ENCODE measurements at regions not wholly inside any gene's neighbourhood (a gene's known extent, or its start where the extent isn't known, plus 50 kb on each side); places are given as distances from the start of the nearest gene placed in this dataset.

GRCh38 chr5:86439593-86440110, 178.1 kb upstream of the COX7C start:
- BruUV-seq (replicated peaks), result no TSS peak
- POLR2A ChIA-PET, result no interaction called here
- no peaks in the 10 kb centered on the region for H3K36me3 ChIP-seq (ENCODE audit: control insufficient read depth, insufficient read depth, low read length)
- no peaks in the 10 kb centered on the region for H3K27me3 ChIP-seq (ENCODE audit: control insufficient read depth, insufficient read depth, low read length)
- no peaks in the 10 kb centered on the region for H3K4me1 ChIP-seq (ENCODE audit: control insufficient read depth, insufficient read depth, low read length)
- no peak for DNase-seq (ENCODE audit: low read depth, low spot score)
- CTCF ChIA-PET, result no interaction called here
- H3K27ac ChIP-seq (ENCODE audit: low read length), result no peak overlapping the region
- in situ Hi-C loops (cut with HindIII; ENCODE audit: low pct_unique_long_range_greater_than_20kb, low sequenced_read_pairs) (no loop called here), intact Hi-C loops (cut with micrococcal nuclease; ENCODE audit: unreplicated experiment) (no loop called here)
- no peaks in the 10 kb centered on the region for H3K9me3 ChIP-seq (ENCODE audit: control insufficient read depth, insufficient read depth, low read depth, low read length)
- no peak for TF ChIP-seq CTCF (IDR thresholded peaks at IDR 0.05)
- ATAC-seq, result no peak
- no peak overlapping the region for H3K4me3 ChIP-seq (ENCODE audit: low read depth in 2 of 2, low read length in 2 of 2)

- BruUV-seq (replicated peaks), result no TSS peak
- intact Hi-C loops (cut with micrococcal nuclease; ENCODE audit: unreplicated experiment), result no loop called here
- TF ChIP-seq TCF7L2 (IDR thresholded peaks at IDR 0.05; ENCODE audit: low read depth, low read length) (no peak), CTCF (IDR thresholded peaks at IDR 0.05) (no peak), SIN3A (IDR thresholded peaks at IDR 0.05; ENCODE audit: borderline replicate concordance, insufficient read depth, low read depth, low read length) (no peak)
- CTCF ChIA-PET, result no interaction called here
- Histone ChIP-seq H3K4me1 (ENCODE audit: control insufficient read depth, insufficient read depth, low read length) (no peaks in the 10 kb centered on the region), H3K27me3 (ENCODE audit: control insufficient read depth, insufficient read depth, low read length) (no peaks in the 10 kb centered on the region), H3K27ac (ENCODE audit: low read length) (no peak overlapping the region), H3K4me3 (ENCODE audit: low read depth in 2 of 2, low read length in 2 of 2) (no peak overlapping the region), H3K36me3 (ENCODE audit: control insufficient read depth, insufficient read depth, low read length) (no peaks in the 10 kb centered on the region), H3K9me3 (ENCODE audit: control insufficient read depth, insufficient read depth, low read depth, low read length) (no peaks in the 10 kb centered on the region)
- in situ Hi-C loops (cut with HindIII; ENCODE audit: low pct_unique_long_range_greater_than_20kb, low sequenced_read_pairs), result no loop called here
- DNase-seq (ENCODE audit: low read depth, low spot score), result no peak
- POLR2A ChIA-PET, result no interaction called here
- ATAC-seq, result no peak
Observed at GRCh38 chr5:86442036-86442745, 175.6 kb upstream of the COX7C start.

GRCh38 chr5:86447362-86447761, 170.4 kb upstream of the COX7C start:
- BruUV-seq (replicated peaks), result no TSS peak
- Histone ChIP-seq H3K4me3 (ENCODE audit: low read depth in 2 of 2, low read length in 2 of 2) (no peak overlapping the region), H3K4me1 (ENCODE audit: control insufficient read depth, insufficient read depth, low read length) (no peaks in the 10 kb centered on the region), H3K9me3 (ENCODE audit: control insufficient read depth, insufficient read depth, low read depth, low read length) (no peaks in the 10 kb centered on the region), H3K27ac (ENCODE audit: low read length) (no peak overlapping the region), H3K27me3 (ENCODE audit: control insufficient read depth, insufficient read depth, low read length) (no peaks in the 10 kb centered on the region), H3K36me3 (ENCODE audit: control insufficient read depth, insufficient read depth, low read length) (no peaks in the 10 kb centered on the region)
- in situ Hi-C loops (cut with HindIII; ENCODE audit: low pct_unique_long_range_greater_than_20kb, low sequenced_read_pairs), result no loop called here
- POLR2A ChIA-PET, result no interaction called here
- TF ChIP-seq REST (IDR thresholded peaks at IDR 0.05; ENCODE audit: insufficient read depth in 1 of 2, low read depth in 2 of 2, low read length in 1 of 2) (no peak), SIN3A (IDR thresholded peaks at IDR 0.05; ENCODE audit: borderline replicate concordance, insufficient read depth, low read depth, low read length) (no peak), POLR2AphosphoS5 (IDR thresholded peaks at IDR 0.05; ENCODE audit: low read depth, low read length) (no peak), CTCF (IDR thresholded peaks at IDR 0.05) (no peak), TCF7L2 (IDR thresholded peaks at IDR 0.05; ENCODE audit: low read depth, low read length) (no peak)
- ATAC-seq (no peak), DNase-seq (ENCODE audit: low read depth, low spot score) (no peak)
- CTCF ChIA-PET, result no interaction called here
- intact Hi-C loops (cut with micrococcal nuclease; ENCODE audit: unreplicated experiment), result no loop called here

Measured in Panc1 (cell line).